ENCODE measurements at regions not wholly inside any gene's neighbourhood (a gene's known extent, or its start where the extent isn't known, plus 50 kb on each side); places are given as distances from the start of the nearest gene placed in this dataset.
"Not testable (repeated sequence)": the region's sequence is repeated elsewhere in the genome, so short reads cannot be mapped to it uniquely, and the experiment has no call there.

GRCh38 chr7:142501434-142501833 is 243.6 kb upstream of the PRSS58 start:
- DNase-seq = no peak

- DNase-seq = no peak
Observed at GRCh38 chr7:142500366-142500765, 242.5 kb upstream of the PRSS58 start.

- DNase-seq = no peak
Observed at GRCh38 chr7:142499635-142500034, 241.8 kb upstream of the PRSS58 start.

GRCh38 chr7:142498364-142498763 is 240.5 kb upstream of the PRSS58 start:
- no peak for DNase-seq

- DNase-seq = peak; percentile 27 to 63 (median 44)
Observed at GRCh38 chr7:142496545-142496991, 238.7 kb upstream of the PRSS58 start.

- not testable (repeated sequence) for DNase-seq
Observed at GRCh38 chr7:142495879-142496278, 238.0 kb upstream of the PRSS58 start.

- not testable (repeated sequence) for DNase-seq
Observed at GRCh38 chr7:142495301-142495700, 237.4 kb upstream of the PRSS58 start.

GRCh38 chr7:142494021-142494420 is 236.2 kb upstream of the PRSS58 start:
- DNase-seq = no peak

- no peak for DNase-seq
Observed at GRCh38 chr7:142488842-142489241, 231.0 kb upstream of the PRSS58 start.

- DNase-seq = no peak
Observed at GRCh38 chr7:142488036-142488633, 230.3 kb upstream of the PRSS58 start.

- DNase-seq = not testable (repeated sequence)
Observed at GRCh38 chr7:142487565-142487964, 229.7 kb upstream of the PRSS58 start.

GRCh38 chr7:142487124-142487523 is 229.3 kb upstream of the PRSS58 start:
- DNase-seq = no peak

- DNase-seq = no peak
Observed at GRCh38 chr7:142485617-142486226, 227.9 kb upstream of the PRSS58 start.

- DNase-seq = no peak
Observed at GRCh38 chr7:142483659-142484317, 225.9 kb upstream of the PRSS58 start.

GRCh38 chr7:142482891-142483658 is 225.2 kb upstream of the PRSS58 start:
- peak in 2 of 3 donors; percentile 26 to 47 for DNase-seq

GRCh38 chr7:142481548-142481947 is 223.7 kb upstream of the PRSS58 start:
- peak in 1 of 3 donors; percentile 25 for DNase-seq

GRCh38 chr7:142478479-142479220 is 220.8 kb upstream of the PRSS58 start:
- peak; percentile 34 to 47 (median 35) for DNase-seq

- DNase-seq = not testable (repeated sequence)
Observed at GRCh38 chr7:142477801-142478200, 219.9 kb upstream of the PRSS58 start.

GRCh38 chr7:142477079-142477651 is 219.3 kb upstream of the PRSS58 start:
- DNase-seq = no peak

- no peak for DNase-seq
Observed at GRCh38 chr7:142476077-142476476, 218.2 kb upstream of the PRSS58 start.

- no peak for DNase-seq
Observed at GRCh38 chr7:142471820-142472219, 214.0 kb upstream of the PRSS58 start.

GRCh38 chr7:142470544-142470830 is 212.6 kb upstream of the PRSS58 start:
- no peak for DNase-seq
